Testis (tissue), 2 donors: ENCODE measurements at regions not wholly inside any gene's neighbourhood (a gene's known extent, or its start where the extent isn't known, plus 50 kb on each side); places are given as distances from the start of the nearest gene placed in this dataset.

ENCODE experiments used
- CTCF ChIP-seq, 3 experiments: fragments of 450-650 bp in 2 of 3; fragments of 200-600 bp in 1 of 3; sonication (generic) in 1 of 3; IDR thresholded peaks; one replicate each; pipeline ENCODE4 v1.5.1; 2016 to 2019; ENCODE audit warnings: antibody characterized with exemption in 3 of 3, mild to moderate bottlenecking in 2 of 3, moderate library complexity in 1 of 3
- POLR2A ChIP-seq: fragments of 450-650 bp; IDR thresholded peaks from one replicate; pipeline ENCODE4 v1.6.1; 2017; ENCODE audit warnings: antibody characterized with exemption, mild to moderate bottlenecking, moderate library complexity

GRCh38 chr10:88161070-88161469 is 297.6 kb downstream of the PTEN start:
- TF ChIP-seq CTCF (IDR thresholded peaks at IDR 0.05) (no peak), POLR2A (no peak)
